ENCODE measurements at regions not wholly inside any gene's neighbourhood (a gene's known extent, or its start where the extent isn't known, plus 50 kb on each side); places are given as distances from the start of the nearest gene placed in this dataset.

GRCh38 chr4:112802780-112803179 is 165.8 kb downstream of the LARP7 start:
- Histone ChIP-seq H3K4me1 (ENCODE audit: low read depth) (peaks cover 6% of the 10 kb centered on the region), H3K9me3 (ENCODE audit: low read depth) (no peaks in the 10 kb centered on the region), H3K27ac (no peak overlapping the region), H3K4me3 (no peak overlapping the region), H3K36me3 (no peaks in the 10 kb centered on the region), H3K27me3 (no peaks in the 10 kb centered on the region)
- no peak for DNase-seq (ENCODE audit: low read depth in 1 of 2, low spot score in 1 of 2)
- no peak for TF ChIP-seq CTCF (IDR thresholded peaks at IDR 0.05; ENCODE audit: low read depth, low read length)

DNA sequence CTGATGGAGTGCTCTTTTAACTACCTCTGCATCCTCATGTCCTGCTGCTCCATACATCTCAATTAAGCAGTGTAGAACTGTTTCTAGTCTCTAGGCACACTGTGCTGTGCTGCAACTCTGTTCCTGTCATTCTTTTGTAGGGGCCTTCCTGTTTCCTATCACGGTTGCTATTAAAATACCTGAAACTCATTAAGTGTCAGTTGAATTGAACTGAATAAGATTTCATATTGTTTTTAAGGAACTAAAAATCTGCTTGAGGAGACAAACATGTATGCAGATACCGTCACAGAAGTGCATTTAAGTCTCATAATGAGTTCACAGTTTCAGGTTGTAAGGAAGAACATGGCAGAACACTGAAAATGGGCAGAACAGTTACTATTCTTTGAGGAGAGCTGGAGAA is 170.1 kb downstream of the LARP7 start:
- H3K27me3 ChIP-seq: no peaks in the 10 kb centered on the region
- H3K27ac ChIP-seq: no peak overlapping the region
- no peak for TF ChIP-seq CTCF (IDR thresholded peaks at IDR 0.05; ENCODE audit: low read depth, low read length)
- no peaks in the 10 kb centered on the region for H3K36me3 ChIP-seq
- no peak overlapping the region for H3K4me3 ChIP-seq
- no peak for DNase-seq (ENCODE audit: low read depth in 1 of 2, low spot score in 1 of 2)
- H3K9me3 ChIP-seq (ENCODE audit: low read depth): no peaks in the 10 kb centered on the region
- H3K4me1 ChIP-seq (ENCODE audit: low read depth): peaks cover 6% of the 10 kb centered on the region

DNA sequence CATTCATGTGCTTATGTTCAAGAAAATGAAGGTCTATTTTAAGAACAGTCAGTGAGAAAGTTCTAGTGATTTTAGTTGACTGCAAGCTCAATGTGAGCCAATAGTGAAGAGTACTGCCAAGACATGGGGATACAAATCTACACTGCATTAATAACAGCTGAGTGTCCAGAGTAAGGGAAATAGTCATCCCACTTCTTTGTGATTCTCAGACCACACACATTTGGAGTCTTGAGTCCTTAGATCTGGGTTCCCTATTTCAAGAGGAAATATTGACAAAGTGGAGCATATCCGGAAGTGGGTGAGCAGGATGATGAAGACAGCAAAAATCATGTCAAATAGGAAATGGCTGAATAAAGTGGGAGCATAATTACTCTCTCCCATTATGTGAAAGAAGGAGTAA is 171.1 kb downstream of the LARP7 start:
- Histone ChIP-seq H3K27me3 (no peaks in the 10 kb centered on the region), H3K27ac (no peak overlapping the region), H3K4me3 (no peak overlapping the region), H3K4me1 (ENCODE audit: low read depth) (no peaks in the 10 kb centered on the region), H3K9me3 (ENCODE audit: low read depth) (no peaks in the 10 kb centered on the region), H3K36me3 (no peaks in the 10 kb centered on the region)
- no peak for DNase-seq (ENCODE audit: low read depth in 1 of 2, low spot score in 1 of 2)
- no peak for TF ChIP-seq CTCF (IDR thresholded peaks at IDR 0.05; ENCODE audit: low read depth, low read length)

DNA sequence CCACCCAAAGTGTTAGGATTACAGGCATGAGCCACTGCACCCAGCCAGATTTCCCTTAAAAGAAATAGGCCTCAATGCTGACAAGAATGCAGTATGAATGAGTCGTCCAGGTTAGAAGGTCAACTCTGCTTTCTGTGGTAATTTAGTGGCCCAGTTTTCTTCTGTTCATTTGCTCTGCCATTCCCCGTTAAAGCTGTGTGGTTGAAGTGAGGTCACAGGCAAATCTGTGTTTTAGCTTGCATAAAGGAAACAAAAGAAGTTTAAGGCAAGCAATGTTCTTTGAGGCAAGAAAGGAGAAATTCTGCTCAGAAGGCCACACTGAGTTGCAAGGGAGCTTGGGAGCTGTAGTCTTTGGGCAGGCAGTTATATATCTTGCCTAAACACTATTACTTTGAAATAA is 176.8 kb downstream of the LARP7 start:
- Histone ChIP-seq H3K36me3 (no peaks in the 10 kb centered on the region), H3K27me3 (no peaks in the 10 kb centered on the region), H3K9me3 (ENCODE audit: low read depth) (no peaks in the 10 kb centered on the region), H3K4me3 (no peak overlapping the region), H3K27ac (no peak overlapping the region), H3K4me1 (ENCODE audit: low read depth) (no peaks in the 10 kb centered on the region)
- DNase-seq (ENCODE audit: low read depth in 1 of 2, low spot score in 1 of 2): peak in 1 of 2 donors; percentile 31
- no peak for TF ChIP-seq CTCF (IDR thresholded peaks at IDR 0.05; ENCODE audit: low read depth, low read length)

GRCh38 chr4:112817933-112818593 is 181.1 kb downstream of the LARP7 start:
- H3K27me3 ChIP-seq: no peaks in the 10 kb centered on the region
- DNase-seq (ENCODE audit: low read depth in 1 of 2, low spot score in 1 of 2): peak; percentile 77 to 86
- TF ChIP-seq CTCF (IDR thresholded peaks at IDR 0.05; ENCODE audit: low read depth, low read length): no peak
- peak overlapping the region; percentile 13 for H3K27ac ChIP-seq
- H3K9me3 ChIP-seq (ENCODE audit: low read depth): no peaks in the 10 kb centered on the region
- peak overlapping the region; percentile 26 for H3K4me3 ChIP-seq
- H3K36me3 ChIP-seq: no peaks in the 10 kb centered on the region
- H3K4me1 ChIP-seq (ENCODE audit: low read depth): no peaks in the 10 kb centered on the region

All from cardiac muscle cell (in vitro differentiated cells and primary cell).